ENCODE measurements at regions not wholly inside any gene's neighbourhood (a gene's known extent, or its start where the extent isn't known, plus 50 kb on each side); places are given as distances from the start of the nearest gene placed in this dataset.

DNA sequence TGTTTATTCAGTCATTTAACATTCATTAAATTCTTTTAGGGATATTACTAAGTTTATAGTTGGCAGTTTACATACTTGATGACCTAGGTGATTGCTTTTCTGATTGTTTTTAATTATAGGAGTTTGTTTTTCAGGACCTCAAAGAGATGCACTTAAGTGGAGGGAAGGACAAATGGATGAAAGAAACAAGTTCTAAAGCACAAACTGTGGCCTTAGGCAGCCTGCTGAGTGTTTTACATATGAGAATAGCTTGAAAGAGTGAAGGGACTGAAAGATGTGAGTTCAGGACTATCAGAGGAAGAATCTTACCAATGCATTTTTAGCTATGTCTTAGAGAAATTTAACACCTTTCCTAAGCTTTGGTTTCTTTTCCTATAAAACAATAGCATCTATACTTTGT lies 402.6 kb downstream of the KLF12 start:
- DNase-seq (ENCODE audit: low read depth, low spot score), result peak; percentile 36
- no peak for TF ChIP-seq YY1 (IDR thresholded peaks at IDR 0.05; ENCODE audit: insufficient read depth, insufficient read length)
- Histone ChIP-seq H3K4me1 (ENCODE audit: insufficient read depth, insufficient read length) (no peaks in the 10 kb centered on the region), H3K9me3 (ENCODE audit: insufficient read depth, low read length) (no peaks in the 10 kb centered on the region), H3K36me3 (ENCODE audit: insufficient read depth, insufficient read length, low read length) (no peaks in the 10 kb centered on the region), H3K4me3 (ENCODE audit: insufficient read length, low read depth) (no peak overlapping the region), H3K27me3 (ENCODE audit: insufficient read depth, insufficient read length) (no peaks in the 10 kb centered on the region), H3K9ac (ENCODE audit: insufficient read length, low read depth) (no peak overlapping the region)

DNA sequence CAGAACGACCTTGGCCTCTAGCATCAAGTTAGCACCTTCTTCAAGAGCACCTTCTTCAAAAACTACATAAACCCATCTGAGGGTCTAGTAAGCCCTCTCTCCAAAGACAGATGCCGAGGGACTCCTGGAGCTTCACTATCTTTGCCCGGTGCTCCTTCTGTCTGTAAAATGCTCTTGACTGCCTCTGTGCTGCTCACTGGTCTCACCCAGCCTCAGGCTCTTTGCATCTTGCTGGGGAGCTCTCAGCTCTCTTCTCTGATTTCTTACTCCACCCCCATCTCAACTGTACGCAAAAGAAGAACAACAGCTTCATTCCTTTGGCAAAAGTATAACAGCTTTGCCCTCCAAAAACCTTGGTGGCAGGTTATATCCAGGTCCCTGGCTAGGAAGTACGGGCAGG lies 404.2 kb downstream of the KLF12 start:
- no peak overlapping the region for H3K9ac ChIP-seq (ENCODE audit: insufficient read length, low read depth)
- DNase-seq (ENCODE audit: low read depth, low spot score), result no peak
- H3K27me3 ChIP-seq (ENCODE audit: insufficient read depth, insufficient read length), result no peaks in the 10 kb centered on the region
- H3K36me3 ChIP-seq (ENCODE audit: insufficient read depth, insufficient read length, low read length), result no peaks in the 10 kb centered on the region
- H3K4me3 ChIP-seq (ENCODE audit: insufficient read length, low read depth), result no peak overlapping the region
- TF ChIP-seq SUZ12 (IDR thresholded peaks at IDR 0.05; ENCODE audit: extremely low read depth, insufficient read depth, insufficient read length) (no peak), ZNF274 (IDR thresholded peaks at IDR 0.05; ENCODE audit: low read depth, low read length) (no peak), YY1 (IDR thresholded peaks at IDR 0.05; ENCODE audit: insufficient read depth, insufficient read length) (no peak)
- H3K9me3 ChIP-seq (ENCODE audit: insufficient read depth, low read length), result no peaks in the 10 kb centered on the region
- no peaks in the 10 kb centered on the region for H3K4me1 ChIP-seq (ENCODE audit: insufficient read depth, insufficient read length)

DNA sequence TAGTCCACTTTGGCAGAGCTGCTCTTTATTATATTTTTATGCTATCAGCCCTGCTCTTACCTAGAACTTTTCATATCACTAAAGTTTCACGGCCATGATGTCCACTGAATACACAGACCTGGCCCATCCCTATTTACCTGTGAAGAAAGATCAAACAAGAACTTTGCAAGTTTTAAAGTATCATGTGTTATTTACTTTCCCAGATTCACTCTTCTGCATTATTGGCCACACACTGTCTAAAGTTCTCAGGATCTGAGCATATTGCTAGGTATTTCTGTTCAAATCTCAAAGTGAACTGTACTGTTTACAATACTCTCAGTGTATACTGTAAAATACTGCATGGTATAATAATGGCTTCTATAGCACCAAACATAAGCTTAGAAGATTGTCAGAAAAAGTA lies 405.2 kb downstream of the KLF12 start:
- Histone ChIP-seq H3K27me3 (ENCODE audit: insufficient read depth, insufficient read length) (no peaks in the 10 kb centered on the region), H3K9me3 (ENCODE audit: insufficient read depth, low read length) (no peaks in the 10 kb centered on the region), H3K4me1 (ENCODE audit: insufficient read depth, insufficient read length) (no peaks in the 10 kb centered on the region), H3K9ac (ENCODE audit: insufficient read length, low read depth) (no peak overlapping the region), H3K36me3 (ENCODE audit: insufficient read depth, insufficient read length, low read length) (no peaks in the 10 kb centered on the region), H3K4me3 (ENCODE audit: insufficient read length, low read depth) (no peak overlapping the region)
- no peak for TF ChIP-seq ZNF274 (IDR thresholded peaks at IDR 0.05; ENCODE audit: low read depth, low read length)
- TF ChIP-seq YY1 (IDR thresholded peaks at IDR 0.05; ENCODE audit: insufficient read depth, insufficient read length), result no peak
- no peak for TF ChIP-seq SUZ12 (IDR thresholded peaks at IDR 0.05; ENCODE audit: extremely low read depth, insufficient read depth, insufficient read length)
- DNase-seq (ENCODE audit: low read depth, low spot score), result no peak

GRCh38 chr13:73722120-73722519 lies 412.1 kb downstream of the KLF12 start:
- H3K9ac ChIP-seq (ENCODE audit: insufficient read length, low read depth), result no peak overlapping the region

GRCh38 chr13:73721571-73721970 lies 412.6 kb downstream of the KLF12 start:
- no peak overlapping the region for H3K9ac ChIP-seq (ENCODE audit: insufficient read length, low read depth)
- H3K36me3 ChIP-seq (ENCODE audit: insufficient read depth, insufficient read length, low read length), result no peaks in the 10 kb centered on the region
- TF ChIP-seq YY1 (IDR thresholded peaks at IDR 0.05; ENCODE audit: insufficient read depth, insufficient read length), result no peak
- no peak for TF ChIP-seq SUZ12 (IDR thresholded peaks at IDR 0.05; ENCODE audit: extremely low read depth, insufficient read depth, insufficient read length)
- no peak for TF ChIP-seq ZNF274 (IDR thresholded peaks at IDR 0.05; ENCODE audit: low read depth, low read length)
- no peak for DNase-seq (ENCODE audit: low read depth, low spot score)
- H3K4me3 ChIP-seq (ENCODE audit: insufficient read length, low read depth), result no peak overlapping the region
- no peaks in the 10 kb centered on the region for H3K4me1 ChIP-seq (ENCODE audit: insufficient read depth, insufficient read length)
- H3K27me3 ChIP-seq (ENCODE audit: insufficient read depth, insufficient read length), result no peaks in the 10 kb centered on the region
- H3K9me3 ChIP-seq (ENCODE audit: insufficient read depth, low read length), result no peaks in the 10 kb centered on the region

More at GRCh38 chr13:73722120-73722519, 412.1 kb downstream of the KLF12 start:
- no peaks in the 10 kb centered on the region for H3K4me1 ChIP-seq (ENCODE audit: insufficient read depth, insufficient read length)
- H3K9me3 ChIP-seq (ENCODE audit: insufficient read depth, low read length), result no peaks in the 10 kb centered on the region
- H3K27me3 ChIP-seq (ENCODE audit: insufficient read depth, insufficient read length), result no peaks in the 10 kb centered on the region
- DNase-seq (ENCODE audit: low read depth, low spot score), result peak; percentile 46
- H3K4me3 ChIP-seq (ENCODE audit: insufficient read length, low read depth), result no peak overlapping the region
- no peaks in the 10 kb centered on the region for H3K36me3 ChIP-seq (ENCODE audit: insufficient read depth, insufficient read length, low read length)
- no peak for TF ChIP-seq YY1 (IDR thresholded peaks at IDR 0.05; ENCODE audit: insufficient read depth, insufficient read length)
- no peak for TF ChIP-seq SUZ12 (IDR thresholded peaks at IDR 0.05; ENCODE audit: extremely low read depth, insufficient read depth, insufficient read length)
- TF ChIP-seq ZNF274 (IDR thresholded peaks at IDR 0.05; ENCODE audit: low read depth, low read length), result no peak

GRCh38 chr13:73720216-73720840 lies 413.9 kb downstream of the KLF12 start:
- Histone ChIP-seq H3K4me1 (ENCODE audit: insufficient read depth, insufficient read length) (no peaks in the 10 kb centered on the region), H3K4me3 (ENCODE audit: insufficient read length, low read depth) (no peak overlapping the region), H3K9ac (ENCODE audit: insufficient read length, low read depth) (no peak overlapping the region), H3K27me3 (ENCODE audit: insufficient read depth, insufficient read length) (no peaks in the 10 kb centered on the region), H3K9me3 (ENCODE audit: insufficient read depth, low read length) (no peaks in the 10 kb centered on the region), H3K36me3 (ENCODE audit: insufficient read depth, insufficient read length, low read length) (no peaks in the 10 kb centered on the region)
- TF ChIP-seq ZNF274 (IDR thresholded peaks at IDR 0.05; ENCODE audit: low read depth, low read length) (no peak), SUZ12 (IDR thresholded peaks at IDR 0.05; ENCODE audit: extremely low read depth, insufficient read depth, insufficient read length) (no peak), YY1 (IDR thresholded peaks at IDR 0.05; ENCODE audit: insufficient read depth, insufficient read length) (no peak)
- no peak for DNase-seq (ENCODE audit: low read depth, low spot score)

- no peak for TF ChIP-seq YY1 (IDR thresholded peaks at IDR 0.05; ENCODE audit: insufficient read depth, insufficient read length)
- TF ChIP-seq SUZ12 (IDR thresholded peaks at IDR 0.05; ENCODE audit: extremely low read depth, insufficient read depth, insufficient read length), result no peak
- no peak for TF ChIP-seq ZNF274 (IDR thresholded peaks at IDR 0.05; ENCODE audit: low read depth, low read length)
- H3K4me3 ChIP-seq (ENCODE audit: insufficient read length, low read depth), result no peak overlapping the region
- H3K27me3 ChIP-seq (ENCODE audit: insufficient read depth, insufficient read length), result no peaks in the 10 kb centered on the region
- H3K36me3 ChIP-seq (ENCODE audit: insufficient read depth, insufficient read length, low read length), result no peaks in the 10 kb centered on the region
- no peak for DNase-seq (ENCODE audit: low read depth, low spot score)
- H3K9ac ChIP-seq (ENCODE audit: insufficient read length, low read depth), result no peak overlapping the region
- no peaks in the 10 kb centered on the region for H3K4me1 ChIP-seq (ENCODE audit: insufficient read depth, insufficient read length)
- no peaks in the 10 kb centered on the region for H3K9me3 ChIP-seq (ENCODE audit: insufficient read depth, low read length)
Observed at GRCh38 chr13:73718246-73718645, 416.0 kb downstream of the KLF12 start.
